ENCODE measurements at regions not wholly inside any gene's neighbourhood (a gene's known extent, or its start where the extent isn't known, plus 50 kb on each side); places are given as distances from the start of the nearest gene placed in this dataset.

GRCh38 chr13:109973279-109973678 is 186.9 kb upstream of the IRS2 start:
- H4K20me1 ChIP-seq (ENCODE audit: insufficient read depth) = no peaks in the 10 kb centered on the region
- ChIA-PET CTCF (no interaction called here), POLR2A (no interaction called here)
- no peak overlapping the region for H3K4me3 ChIP-seq (ENCODE audit: low read depth in 2 of 2, low read length in 1 of 2)
- no peak overlapping the region for H3K27ac ChIP-seq (ENCODE audit: low read depth in 2 of 2, low read length in 1 of 2)
- no peaks in the 10 kb centered on the region for H3K27me3 ChIP-seq (ENCODE audit: insufficient read depth)
- WGBS (ENCODE audit: low lambda C conversion rate) = 92% methylated on average over 6 of the region's 10 CpGs
- H3K9ac ChIP-seq = no peak overlapping the region
- DNase-seq = no peak
- H3K36me3 ChIP-seq (replicated peaks in 1 of 2; ENCODE audit: control insufficient read depth in 1 of 2, insufficient read depth in 2 of 2, low read length in 1 of 2) = no peaks in the 10 kb centered on the region
- H2AFZ ChIP-seq (ENCODE audit: low read depth) = no peak overlapping the region
- H3K9me3 ChIP-seq = no peaks in the 10 kb centered on the region
- no peaks in the 10 kb centered on the region for H3K9me2 ChIP-seq
- no peak overlapping the region for H3K4me2 ChIP-seq
- H3K79me2 ChIP-seq (ENCODE audit: insufficient read depth) = no peaks in the 10 kb centered on the region
- TF ChIP-seq RAD21 (IDR thresholded peaks at IDR 0.05; ENCODE audit: low read length) (no peak), POLR2AphosphoS5 (IDR thresholded peaks at IDR 0.05; ENCODE audit: low read depth, low read length) (no peak), RCOR1 (IDR thresholded peaks at IDR 0.05; ENCODE audit: low read length) (no peak), MAX (IDR thresholded peaks at IDR 0.05; ENCODE audit: low read depth) (no peak), SIN3A (IDR thresholded peaks at IDR 0.05; ENCODE audit: borderline replicate concordance, low read depth, low read length) (no peak), RFX5 (IDR thresholded peaks at IDR 0.05; ENCODE audit: low read length) (no peak), CTCF (IDR thresholded peaks at IDR 0.05) (no peak), ZBTB33 (IDR thresholded peaks at IDR 0.05; ENCODE audit: borderline replicate concordance, low read depth) (no peak), CHD2 (IDR thresholded peaks at IDR 0.05; ENCODE audit: low read length, partially characterized antibody) (no peak), RXRA (IDR thresholded peaks at IDR 0.05; ENCODE audit: borderline replicate concordance, low read depth) (no peak), PBX3 (IDR thresholded peaks at IDR 0.05) (no peak)
- no peaks in the 10 kb centered on the region for H3K4me1 ChIP-seq (ENCODE audit: control insufficient read depth in 1 of 2, insufficient read depth in 2 of 2, low read depth in 1 of 2, low read length in 1 of 2)
- H3F3A ChIP-seq (replicated peaks; ENCODE audit: insufficient read depth) = no peaks in the 10 kb centered on the region

- H3K9ac ChIP-seq = no peak overlapping the region
- H3K27me3 ChIP-seq (ENCODE audit: insufficient read depth) = no peaks in the 10 kb centered on the region
- no peak overlapping the region for H3K27ac ChIP-seq (ENCODE audit: low read depth in 2 of 2, low read length in 1 of 2)
- POLR2A ChIA-PET = no interaction called here
- H2AFZ ChIP-seq (ENCODE audit: low read depth) = no peak overlapping the region
- DNase-seq = no peak
- H3K9me2 ChIP-seq = no peaks in the 10 kb centered on the region
- no peak overlapping the region for H3K4me2 ChIP-seq
- no peak overlapping the region for H3K4me3 ChIP-seq (ENCODE audit: low read depth in 2 of 2, low read length in 1 of 2)
- no peaks in the 10 kb centered on the region for H3K36me3 ChIP-seq (replicated peaks in 1 of 2; ENCODE audit: control insufficient read depth in 1 of 2, insufficient read depth in 2 of 2, low read length in 1 of 2)
- CTCF ChIA-PET = interaction anchor here (1.2 kb wide), 1 partner anchor 87 kb away, joined by 4 read pairs; no protein-coding TSS in a partner anchor
- H3K79me2 ChIP-seq (ENCODE audit: insufficient read depth) = no peaks in the 10 kb centered on the region
- no peaks in the 10 kb centered on the region for H3F3A ChIP-seq (replicated peaks; ENCODE audit: insufficient read depth)
- no peaks in the 10 kb centered on the region for H3K9me3 ChIP-seq
- H4K20me1 ChIP-seq (ENCODE audit: insufficient read depth) = no peaks in the 10 kb centered on the region
- no peaks in the 10 kb centered on the region for H3K4me1 ChIP-seq (ENCODE audit: control insufficient read depth in 1 of 2, insufficient read depth in 2 of 2, low read depth in 1 of 2, low read length in 1 of 2)
- 95% methylated on average over 10 of the region's 10 CpGs for WGBS (ENCODE audit: low lambda C conversion rate)
- no peak for TF ChIP-seq REST (IDR thresholded peaks at IDR 0.05; ENCODE audit: low read depth, low read length)
- TF ChIP-seq NFIC (IDR thresholded peaks at IDR 0.05; ENCODE audit: borderline replicate concordance) = no peak
- TF ChIP-seq FOSL2 (IDR thresholded peaks at IDR 0.05; ENCODE audit: borderline replicate concordance, low read depth) = no peak
- no peak for TF ChIP-seq POLR2AphosphoS5 (IDR thresholded peaks at IDR 0.05; ENCODE audit: low read depth, low read length)
- no peak for TF ChIP-seq CTCF (IDR thresholded peaks at IDR 0.05)
These were observed 185.2 kb upstream of the IRS2 start for GRCh38 chr13:109971456-109972090.
